Raji (cell line): ENCODE measurements at regions not wholly inside any gene's neighbourhood (a gene's known extent, or its start where the extent isn't known, plus 50 kb on each side); places are given as distances from the start of the nearest gene placed in this dataset.

Experiments used
- POLR2A ChIP-seq: IDR thresholded peaks from 2 replicates; pipeline ENCODE4 v1.6.1; 2011; ENCODE audit warnings: low read depth, low read length, control low read depth; ENCODE audit not compliant: insufficient read depth

DNA sequence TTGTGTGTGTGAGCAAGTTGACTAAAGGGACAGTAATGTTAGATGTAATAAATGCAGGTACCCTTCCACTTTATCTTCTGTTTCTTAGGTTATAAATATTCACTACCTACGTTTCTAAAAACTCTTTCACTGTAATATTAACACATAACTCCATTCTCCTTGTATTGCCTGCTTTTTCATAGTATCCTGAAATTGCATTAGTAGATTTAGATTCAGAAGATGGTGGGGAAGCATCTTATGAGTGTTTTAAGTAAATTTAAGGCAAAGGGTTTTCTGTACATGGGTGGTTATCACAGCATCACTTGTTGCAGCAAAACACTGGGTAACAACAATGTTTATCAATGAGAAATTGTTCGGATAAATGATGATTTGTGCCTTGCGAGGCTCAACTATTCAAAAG lies 115.2 kb upstream of the VPREB1 start:
- no peak for TF ChIP-seq POLR2A

DNA sequence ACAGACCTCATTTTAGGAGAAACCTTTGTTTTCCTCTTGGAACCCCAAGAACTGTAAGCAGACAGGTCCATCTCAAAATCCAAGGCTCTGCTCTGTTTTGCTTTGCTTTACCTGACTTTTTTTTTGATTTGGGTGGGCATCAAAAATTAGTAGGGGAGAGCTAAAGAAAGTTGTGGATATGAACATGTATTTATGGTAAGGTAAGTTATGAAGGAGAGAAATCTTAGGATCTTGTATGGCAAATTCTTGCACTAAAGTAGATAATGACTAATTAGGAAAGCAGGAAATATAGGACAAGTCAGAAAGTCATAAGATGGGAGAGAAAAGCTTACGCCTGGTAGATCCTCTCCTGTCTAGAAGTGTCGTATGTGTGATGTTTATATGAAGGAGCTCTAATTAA lies 116.1 kb upstream of the VPREB1 start:
- TF ChIP-seq POLR2A, result no peak

GRCh38 chr22:22127100-22127499 lies 117.5 kb upstream of the VPREB1 start:
- no peak for TF ChIP-seq POLR2A

- TF ChIP-seq POLR2A, result no peak
Measured at GRCh38 chr22:22125579-22126468, 118.8 kb upstream of the VPREB1 start.

GRCh38 chr22:22125028-22125578 lies 119.5 kb upstream of the VPREB1 start:
- TF ChIP-seq POLR2A, result no peak

DNA sequence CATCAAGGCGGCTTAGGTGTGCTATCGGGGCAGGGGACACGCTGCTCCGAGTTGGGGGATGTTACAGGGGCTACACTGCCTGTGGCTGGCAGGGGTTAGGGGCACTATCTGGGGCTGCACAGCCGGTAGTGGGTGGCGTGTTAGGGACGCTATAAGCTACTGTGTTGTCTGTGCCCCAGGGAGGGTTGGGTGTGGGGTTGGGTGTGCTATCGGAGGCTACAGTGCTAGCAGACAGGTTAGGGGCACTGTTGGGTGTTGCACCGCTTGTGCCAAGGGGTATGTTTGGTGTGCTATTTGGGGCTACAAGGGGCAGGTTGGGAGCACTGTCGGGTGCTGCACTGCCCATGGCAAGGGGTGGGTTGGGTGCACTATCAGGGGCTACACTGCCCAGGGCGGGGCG lies 120.2 kb upstream of the VPREB1 start:
- TF ChIP-seq POLR2A, result no peak

DNA sequence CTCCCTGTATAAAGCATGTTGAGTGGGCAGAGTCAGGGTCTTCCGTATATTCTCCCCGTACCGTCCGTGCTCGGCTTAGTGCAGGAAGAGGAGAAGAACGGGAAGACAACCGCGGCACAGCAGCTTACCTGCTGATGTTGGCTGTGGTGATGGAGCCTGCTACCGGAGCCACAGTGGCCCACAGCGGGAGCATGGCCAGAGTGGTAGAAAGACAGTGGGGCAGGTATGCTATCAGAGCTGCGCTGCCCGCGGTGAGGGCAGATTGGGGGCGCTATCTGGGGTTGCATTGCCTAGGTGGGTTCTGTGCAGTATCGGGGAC lies 120.7 kb upstream of the VPREB1 start:
- TF ChIP-seq POLR2A, result no peak

- no peak for TF ChIP-seq POLR2A
Measured at GRCh38 chr22:22123118-22123959, 121.2 kb upstream of the VPREB1 start.

DNA sequence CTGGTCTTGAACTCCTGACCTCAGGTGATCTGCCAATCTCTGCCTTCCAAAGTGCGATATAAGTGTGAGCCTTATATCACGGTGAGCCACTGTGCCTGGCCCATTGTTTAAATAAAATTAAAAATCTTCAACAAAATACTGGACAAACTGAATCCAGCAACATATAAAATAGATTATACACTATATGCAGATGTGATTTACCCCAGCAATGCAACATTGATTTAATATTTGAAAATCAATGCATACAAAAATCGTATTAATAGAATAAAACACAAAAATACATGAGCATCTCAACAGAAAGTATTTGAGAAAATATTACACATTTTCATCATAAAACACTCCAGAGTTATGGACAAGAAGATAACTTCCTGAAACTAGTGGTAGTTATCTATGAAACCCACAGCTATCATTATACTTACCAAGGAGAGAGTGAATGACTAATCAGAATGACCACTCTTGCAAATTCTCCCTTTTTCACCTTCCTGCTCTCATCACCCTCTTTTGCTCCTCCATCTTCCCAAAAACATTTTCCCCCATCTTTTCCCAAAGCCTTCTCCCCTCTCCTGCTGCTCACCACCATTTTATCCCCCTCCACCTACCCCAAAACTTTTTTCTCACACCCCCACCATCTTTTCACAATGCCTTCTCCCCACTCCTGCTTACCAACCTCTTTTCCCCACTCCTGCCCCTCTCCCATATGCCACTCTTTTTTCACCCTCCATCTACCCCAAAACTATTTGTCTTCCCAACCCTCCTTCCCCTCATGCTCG lies 122.1 kb upstream of the VPREB1 start:
- TF ChIP-seq POLR2A, result no peak

DNA sequence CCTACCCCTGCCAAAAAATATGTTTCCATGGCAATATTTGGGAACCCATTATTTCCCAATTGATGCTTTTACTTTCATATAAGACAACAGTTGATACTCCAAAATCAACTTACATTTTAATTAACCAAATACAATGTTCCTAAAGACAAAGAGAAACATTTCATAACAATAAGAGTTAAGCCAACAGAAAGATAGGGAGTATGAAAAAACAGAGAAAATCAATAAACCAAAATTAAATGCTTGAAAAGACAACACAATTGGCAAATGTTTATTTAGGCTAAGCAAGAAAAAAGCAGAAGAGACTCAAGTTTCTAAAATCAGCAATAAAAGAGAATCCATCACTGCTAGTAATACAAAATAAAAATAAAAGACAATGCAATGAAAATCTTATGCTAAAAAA lies 123.1 kb upstream of the VPREB1 start:
- TF ChIP-seq POLR2A, result no peak

- no peak for TF ChIP-seq POLR2A
Measured at GRCh38 chr22:22120160-22120559, 124.4 kb upstream of the VPREB1 start.

DNA sequence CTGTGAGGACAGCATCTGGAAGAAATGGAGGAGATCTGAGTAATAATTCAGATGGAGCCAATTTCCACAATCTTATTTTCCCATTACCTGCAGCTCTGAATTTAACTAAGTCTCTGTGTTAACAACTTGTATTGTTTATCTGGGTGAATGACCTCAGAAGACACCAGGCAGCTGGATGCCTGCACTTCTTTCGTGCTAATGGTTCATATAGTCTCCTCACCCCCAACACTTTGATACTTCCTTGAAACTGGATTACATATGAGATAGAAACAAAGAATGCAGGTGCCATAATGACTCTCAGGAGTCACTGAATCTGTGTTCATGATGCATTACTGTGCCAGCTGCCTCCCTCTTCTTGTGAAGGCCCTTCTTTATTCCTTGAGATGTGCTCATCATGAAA lies 125.6 kb upstream of the VPREB1 start:
- TF ChIP-seq POLR2A, result no peak

- TF ChIP-seq POLR2A, result no peak
Measured at GRCh38 chr22:22113701-22114100, 130.9 kb upstream of the VPREB1 start.

DNA sequence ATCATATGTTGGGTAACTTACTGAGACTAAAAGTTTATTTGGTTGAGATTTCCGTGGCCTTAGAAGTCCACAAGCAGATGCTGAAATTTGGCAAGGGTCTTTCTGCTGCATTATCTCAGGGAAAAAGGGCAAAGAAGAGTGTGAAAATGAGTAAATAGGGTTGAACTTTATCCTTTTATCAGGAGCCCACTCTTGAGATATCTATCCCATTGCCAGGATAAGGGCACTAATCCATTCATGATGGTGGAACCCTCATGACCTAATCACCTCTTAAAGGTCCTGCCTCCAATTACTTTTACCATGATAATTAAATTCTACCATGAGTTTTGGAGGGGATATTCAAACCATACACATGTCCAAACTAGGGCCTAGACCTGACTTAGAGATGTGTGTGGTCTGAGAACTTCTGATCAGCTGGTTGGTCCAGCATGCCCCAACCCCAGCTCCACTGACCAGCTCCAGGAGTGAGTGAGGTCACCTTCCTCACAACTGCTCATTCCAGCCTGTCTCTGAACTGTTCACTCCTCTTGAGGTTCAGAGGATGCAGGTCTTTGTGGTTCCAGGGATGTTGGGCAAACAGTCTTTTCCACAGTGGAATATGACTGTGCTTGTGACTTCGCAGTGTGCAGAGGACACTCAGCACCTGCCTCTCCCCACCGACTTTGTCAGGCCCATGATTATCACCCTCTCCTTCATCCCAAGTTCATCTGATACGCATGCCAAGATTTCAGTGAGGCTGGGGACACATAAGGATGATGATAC lies 130.1 kb upstream of the TOP3B start:
- no peak for TF ChIP-seq POLR2A
